ENCODE measurements at regions not wholly inside any gene's neighbourhood (a gene's known extent, or its start where the extent isn't known, plus 50 kb on each side); places are given as distances from the start of the nearest gene placed in this dataset.

- TF ChIP-seq ATF2 (IDR thresholded peaks at IDR 0.05; ENCODE audit: low read length), result no peak
Measured at GRCh38 chr4:19380600-19380999, 871.1 kb upstream of the SLIT2 start (continued).

DNA sequence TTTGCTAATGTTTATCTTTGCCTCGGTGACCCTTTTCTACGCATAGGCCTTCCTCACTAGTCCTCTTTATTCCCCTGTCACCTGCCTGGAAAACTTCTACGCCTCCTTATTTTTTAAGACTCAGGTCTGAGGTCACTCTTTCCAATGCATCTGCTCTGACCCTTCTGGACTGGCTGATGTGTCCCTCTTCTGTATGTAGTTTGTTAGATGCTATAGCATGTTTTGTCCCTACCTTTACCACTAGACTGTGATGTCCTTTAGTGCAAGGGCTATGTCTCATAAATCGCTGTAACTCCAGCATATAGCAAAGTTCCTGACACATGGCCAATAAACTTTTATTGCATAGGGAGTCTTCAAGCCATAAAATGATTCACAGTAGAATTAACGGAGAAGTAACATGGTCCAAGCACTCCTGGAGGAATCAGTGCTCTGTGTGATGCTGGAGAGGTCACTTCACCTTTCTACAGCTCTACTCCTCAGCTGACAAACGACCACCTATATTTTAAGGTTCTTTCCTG is 872.5 kb upstream of the SLIT2 start:
- FAIRE-seq (no peak), DNase-seq (ENCODE audit: low read depth, low spot score) (no peak), ATAC-seq (no peak)
- H2AFZ ChIP-seq (ENCODE audit: control insufficient read depth, low read depth, low read length), result no peak overlapping the region
- BruUV-seq (replicated peaks), result no TSS peak
- no peak overlapping the region for H3K4me2 ChIP-seq (ENCODE audit: control insufficient read depth, insufficient read depth)
- RAD21 ChIA-PET (ENCODE audit: unreplicated experiment), result no interaction called here
- intact Hi-C loops (cut with micrococcal nuclease; ENCODE audit: unreplicated experiment), result no loop called here
- no peak overlapping the region for H3K9ac ChIP-seq (ENCODE audit: control insufficient read depth, insufficient read depth, low read length)
- SMC1A ChIA-PET (ENCODE audit: uncharacterized antibody, unreplicated experiment), result no interaction called here
- under 1% methylated on average over 6 of the region's 6 CpGs for WGBS (ENCODE audit: insufficient coverage, insufficient replicate concordance, low lambda C conversion rate, missing lambda C conversion rate)
- no peaks in the 10 kb centered on the region for H3K36me3 ChIP-seq (ENCODE audit: control insufficient read depth in 2 of 2, insufficient read depth in 2 of 2, low read length in 1 of 2)
- no peaks in the 10 kb centered on the region for H3K27me3 ChIP-seq (replicated peaks in 1 of 2; ENCODE audit: control insufficient read depth in 2 of 2, insufficient read depth in 2 of 2, low read length in 1 of 2)
- no peaks in the 10 kb centered on the region for H4K20me1 ChIP-seq (ENCODE audit: control insufficient read depth, insufficient read depth)
- POLR2A ChIA-PET, result no interaction called here
- H3K9me3 ChIP-seq (replicated peaks; ENCODE audit: control insufficient read depth, insufficient read depth, low read length), result no peaks in the 10 kb centered on the region; the same call in 2 of the 3 replicates
- CTCF ChIA-PET, result no interaction called here
- no peak overlapping the region for H3K4me3 ChIP-seq
- H3K79me2 ChIP-seq (ENCODE audit: control insufficient read depth, insufficient read depth, low read length), result no peaks in the 10 kb centered on the region
- no peak for TF ChIP-seq TCF12 (IDR thresholded peaks at IDR 0.05; ENCODE audit: low read depth, low read length)
- no peak for TF ChIP-seq SMAD1 (IDR thresholded peaks at IDR 0.05; ENCODE audit: low read depth, partially characterized antibody)
- TF ChIP-seq, protein P1, sequence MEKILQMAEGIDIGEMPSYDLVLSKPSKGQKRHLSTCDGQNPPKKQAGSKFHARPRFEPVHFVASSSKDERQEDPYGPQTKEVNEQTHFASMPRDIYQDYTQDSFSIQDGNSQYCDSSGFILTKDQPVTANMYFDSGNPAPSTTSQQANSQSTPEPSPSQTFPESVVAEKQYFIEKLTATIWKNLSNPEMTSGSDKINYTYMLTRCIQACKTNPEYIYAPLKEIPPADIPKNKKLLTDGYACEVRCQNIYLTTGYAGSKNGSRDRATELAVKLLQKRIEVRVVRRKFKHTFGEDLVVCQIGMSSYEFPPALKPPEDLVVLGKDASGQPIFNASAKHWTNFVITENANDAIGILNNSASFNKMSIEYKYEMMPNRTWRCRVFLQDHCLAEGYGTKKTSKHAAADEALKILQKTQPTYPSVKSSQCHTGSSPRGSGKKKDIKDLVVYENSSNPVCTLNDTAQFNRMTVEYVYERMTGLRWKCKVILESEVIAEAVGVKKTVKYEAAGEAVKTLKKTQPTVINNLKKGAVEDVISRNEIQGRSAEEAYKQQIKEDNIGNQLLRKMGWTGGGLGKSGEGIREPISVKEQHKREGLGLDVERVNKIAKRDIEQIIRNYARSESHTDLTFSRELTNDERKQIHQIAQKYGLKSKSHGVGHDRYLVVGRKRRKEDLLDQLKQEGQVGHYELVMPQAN (conservative IDR thresholded peaks at IDR 0.05), result no peak
- H3K4me1 ChIP-seq (ENCODE audit: control insufficient read depth, insufficient read depth, low read length), result no peaks in the 10 kb centered on the region
- in situ Hi-C loops (cut with MboI), result no loop called here
- no peak overlapping the region for H3K27ac ChIP-seq (ENCODE audit: control insufficient read depth, insufficient read depth)

Data from GM12878 (cell line).